GM10266 (cell line): ENCODE measurements at regions not wholly inside any gene's neighbourhood (a gene's known extent, or its start where the extent isn't known, plus 50 kb on each side); places are given as distances from the start of the nearest gene placed in this dataset.
A peak's percentile ranks its signal among the peaks of the same experiment; 100 is the strongest.

ENCODE experiments used
- DNase-seq: peaks from one replicate; pipeline ENCODE4 v3.0.0; 2012; ENCODE audit errors: extremely low spot score
- CTCF ChIP-seq: IDR thresholded peaks from 2 replicates; pipeline ENCODE4 v1.5.1; 2012; ENCODE audit warnings: mild to moderate bottlenecking, low read depth; ENCODE audit not compliant: control insufficient read depth, insufficient read depth; ENCODE audit errors: missing control alignments

- no peak for DNase-seq
- TF ChIP-seq CTCF = no peak
Observed at GRCh38 chr5:77855369-77855768, 79.2 kb upstream of the TBCA start.

- no peak for TF ChIP-seq CTCF
- no peak for DNase-seq
Observed at GRCh38 chr5:77853353-77853907, 77.3 kb upstream of the TBCA start.

- DNase-seq = peak; percentile 81
- TF ChIP-seq CTCF = no peak
Observed at GRCh38 chr5:77852514-77853352, 76.6 kb upstream of the TBCA start.

GRCh38 chr5:77852068-77852513, 76.0 kb upstream of the TBCA start:
- no peak for DNase-seq
- no peak for TF ChIP-seq CTCF

- peak; percentile 64 for DNase-seq
- no peak for TF ChIP-seq CTCF
Observed at GRCh38 chr5:77851176-77852067, 75.3 kb upstream of the TBCA start.

GRCh38 chr5:77850536-77851175, 74.5 kb upstream of the TBCA start:
- DNase-seq = no peak
- no peak for TF ChIP-seq CTCF
